Breast epithelium (tissue), 4 donors: ENCODE measurements at regions not wholly inside any gene's neighbourhood (a gene's known extent, or its start where the extent isn't known, plus 50 kb on each side); places are given as distances from the start of the nearest gene placed in this dataset.

Experiments used
- DNase-seq, 2 donors: peaks; one replicate each; pipeline ENCODE4 v3.0.0-alpha.2; 2019; ENCODE audit warnings: low spot score in 2 of 2
- H3K27ac ChIP-seq, 2 donors: fragments of 200-600 bp; sonication (generic) in 1 of 2; one replicate each; pipeline ENCODE4 v1.5.1; 2016 to 2019; ENCODE audit warnings: mild to moderate bottlenecking in 1 of 2
- H3K27me3 ChIP-seq, 2 donors: fragments of 200-600 bp; sonication (generic) in 1 of 2; one replicate each; pipeline versions ENCODE4 v1.5.1 to v1.6.0; 2017 to 2019; ENCODE audit warnings: control low read depth in 1 of 2, mild to moderate bottlenecking in 1 of 2
- H3K36me3 ChIP-seq: fragments of 200-600 bp; one replicate; pipeline ENCODE4 v1.5.1; 2019
- H3K4me1 ChIP-seq, 2 donors: fragments of 200-600 bp; sonication (generic); one replicate each; pipeline ENCODE4 v1.5.1; 2016 to 2019; ENCODE audit warnings: control low read depth in 1 of 2
- H3K4me3 ChIP-seq, 3 donors: fragments of 200-600 bp; sonication (generic); 1 replicate in 2 of 3; 2 replicates in 1 of 3; pipeline ENCODE4 v1.5.1; 2016 to 2019; ENCODE audit warnings: mild to moderate bottlenecking in 3 of 3, moderate library complexity in 2 of 3
- H3K9me3 ChIP-seq, 2 donors: fragments of 200-600 bp; sonication (generic) in 1 of 2; one replicate each; pipeline ENCODE4 v1.5.1; 2016 to 2019; ENCODE audit warnings: control low read depth in 1 of 2
- POLR2A ChIP-seq: fragments of 450-650 bp; IDR thresholded peaks from one replicate; pipeline ENCODE4 v1.6.1; 2016; ENCODE audit warnings: antibody characterized with exemption, mild to moderate bottlenecking, moderate library complexity
- POLR2AphosphoS5 ChIP-seq, 3 donors: sonication (generic); formaldehyde crosslinking; IDR thresholded peaks; one replicate each; pipeline ENCODE4 v1.6.1; 2017; ENCODE audit warnings: antibody characterized with exemption in 3 of 3
- intact Hi-C: fragments of 100-400 bp; cut with DNase I; formaldehyde crosslinking; loops from one replicate; pipeline ENCODE4 v1.15.1; 2023; ENCODE audit warnings: low total_unique reads
- TF ChIP-seq, protein P1 (sequence below), 3 donors: fragments of 450-650 bp; IDR thresholded peaks; one replicate each; pipeline ENCODE4 v1.5.1; 2016 to 2017; ENCODE audit warnings: antibody characterized with exemption in 3 of 3, mild to moderate bottlenecking in 3 of 3, moderate library complexity in 3 of 3

DNA sequence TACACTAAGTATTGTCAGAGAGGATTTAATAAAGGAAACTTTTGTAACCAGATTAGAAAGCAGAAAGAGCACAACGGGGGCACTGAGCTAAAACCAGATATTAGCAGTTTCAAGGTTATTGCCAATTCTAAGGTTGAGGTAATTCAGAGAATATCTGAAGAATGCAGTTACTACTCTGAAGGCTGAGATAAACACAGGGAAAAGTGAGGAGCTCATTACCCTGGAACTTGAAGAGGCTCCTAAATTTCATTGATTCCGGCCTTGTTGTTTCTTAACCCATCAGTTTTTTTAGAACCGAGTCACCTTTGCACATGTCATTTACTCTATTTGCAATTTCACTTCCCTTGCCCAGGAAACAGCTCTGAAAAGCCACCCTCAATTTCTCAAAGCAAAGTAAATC, 72.4 kb upstream of the BTBD3 start:
- TF ChIP-seq, protein P1, sequence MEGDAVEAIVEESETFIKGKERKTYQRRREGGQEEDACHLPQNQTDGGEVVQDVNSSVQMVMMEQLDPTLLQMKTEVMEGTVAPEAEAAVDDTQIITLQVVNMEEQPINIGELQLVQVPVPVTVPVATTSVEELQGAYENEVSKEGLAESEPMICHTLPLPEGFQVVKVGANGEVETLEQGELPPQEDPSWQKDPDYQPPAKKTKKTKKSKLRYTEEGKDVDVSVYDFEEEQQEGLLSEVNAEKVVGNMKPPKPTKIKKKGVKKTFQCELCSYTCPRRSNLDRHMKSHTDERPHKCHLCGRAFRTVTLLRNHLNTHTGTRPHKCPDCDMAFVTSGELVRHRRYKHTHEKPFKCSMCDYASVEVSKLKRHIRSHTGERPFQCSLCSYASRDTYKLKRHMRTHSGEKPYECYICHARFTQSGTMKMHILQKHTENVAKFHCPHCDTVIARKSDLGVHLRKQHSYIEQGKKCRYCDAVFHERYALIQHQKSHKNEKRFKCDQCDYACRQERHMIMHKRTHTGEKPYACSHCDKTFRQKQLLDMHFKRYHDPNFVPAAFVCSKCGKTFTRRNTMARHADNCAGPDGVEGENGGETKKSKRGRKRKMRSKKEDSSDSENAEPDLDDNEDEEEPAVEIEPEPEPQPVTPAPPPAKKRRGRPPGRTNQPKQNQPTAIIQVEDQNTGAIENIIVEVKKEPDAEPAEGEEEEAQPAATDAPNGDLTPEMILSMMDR (IDR thresholded peaks at IDR 0.05), result no peak
- no peaks in the 10 kb centered on the region for H3K9me3 ChIP-seq
- H3K4me1 ChIP-seq, result no peaks in the 10 kb centered on the region
- H3K27me3 ChIP-seq, result no peaks in the 10 kb centered on the region
- H3K27ac ChIP-seq, result no peak overlapping the region
- no peaks in the 10 kb centered on the region for H3K36me3 ChIP-seq
- no peak for DNase-seq
- no peak overlapping the region for H3K4me3 ChIP-seq
- intact Hi-C loops, result no loop called here

DNA sequence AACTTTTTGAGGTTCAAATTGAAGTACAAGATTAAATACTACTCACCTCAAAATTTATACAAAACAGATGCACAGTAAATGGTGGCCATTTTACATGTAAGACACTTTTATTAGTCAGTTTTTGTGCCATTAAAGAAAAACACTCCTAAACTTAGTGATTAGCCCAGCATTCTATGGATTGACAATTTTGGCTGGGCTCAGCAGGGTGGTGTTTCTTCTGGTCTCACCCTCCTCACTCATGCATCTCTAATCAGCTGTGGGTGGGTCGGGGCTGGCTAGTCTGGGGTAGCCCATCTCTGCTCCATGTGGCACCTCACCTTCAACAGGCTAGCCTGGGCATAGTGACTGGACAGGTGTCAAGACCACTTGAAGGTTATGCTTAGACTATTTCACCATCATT, 71.6 kb upstream of the BTBD3 start:
- Histone ChIP-seq H3K9me3 (no peaks in the 10 kb centered on the region), H3K4me3 (no peak overlapping the region), H3K27me3 (no peaks in the 10 kb centered on the region), H3K4me1 (no peaks in the 10 kb centered on the region), H3K27ac (no peak overlapping the region), H3K36me3 (no peaks in the 10 kb centered on the region)
- intact Hi-C loops, result no loop called here
- no peak for DNase-seq
- TF ChIP-seq POLR2AphosphoS5 (IDR thresholded peaks at IDR 0.05), result no peak
- TF ChIP-seq, protein P1 (IDR thresholded peaks at IDR 0.05), result no peak
- TF ChIP-seq POLR2A, result no peak

DNA sequence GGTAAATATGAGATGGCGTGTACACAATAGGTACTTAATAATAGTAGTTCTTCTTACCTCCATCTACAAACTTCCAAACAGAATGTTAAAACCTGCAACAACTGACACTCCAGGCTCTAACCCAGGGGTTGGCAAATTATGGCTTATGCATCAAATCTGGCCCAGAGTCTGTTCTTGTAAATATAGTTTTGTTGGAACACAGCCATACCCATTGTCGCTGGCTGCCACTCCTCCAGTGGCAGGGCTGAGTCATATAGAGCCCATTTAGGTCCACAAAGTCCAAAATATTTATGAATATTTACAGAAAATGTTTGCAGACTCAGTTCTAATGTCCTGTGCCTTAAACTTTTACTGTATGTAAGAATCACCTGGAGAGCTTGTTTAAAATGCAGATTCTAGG, 69.9 kb upstream of the BTBD3 start:
- H3K9me3 ChIP-seq, result no peaks in the 10 kb centered on the region
- no peak overlapping the region for H3K4me3 ChIP-seq
- DNase-seq, result no peak
- TF ChIP-seq POLR2A (no peak), POLR2AphosphoS5 (IDR thresholded peaks at IDR 0.05) (no peak)
- TF ChIP-seq, protein P1 (IDR thresholded peaks at IDR 0.05), result no peak
- no peaks in the 10 kb centered on the region for H3K27me3 ChIP-seq
- H3K27ac ChIP-seq, result no peak overlapping the region
- intact Hi-C loops, result no loop called here
- H3K4me1 ChIP-seq, result no peaks in the 10 kb centered on the region
- H3K36me3 ChIP-seq, result no peaks in the 10 kb centered on the region

DNA sequence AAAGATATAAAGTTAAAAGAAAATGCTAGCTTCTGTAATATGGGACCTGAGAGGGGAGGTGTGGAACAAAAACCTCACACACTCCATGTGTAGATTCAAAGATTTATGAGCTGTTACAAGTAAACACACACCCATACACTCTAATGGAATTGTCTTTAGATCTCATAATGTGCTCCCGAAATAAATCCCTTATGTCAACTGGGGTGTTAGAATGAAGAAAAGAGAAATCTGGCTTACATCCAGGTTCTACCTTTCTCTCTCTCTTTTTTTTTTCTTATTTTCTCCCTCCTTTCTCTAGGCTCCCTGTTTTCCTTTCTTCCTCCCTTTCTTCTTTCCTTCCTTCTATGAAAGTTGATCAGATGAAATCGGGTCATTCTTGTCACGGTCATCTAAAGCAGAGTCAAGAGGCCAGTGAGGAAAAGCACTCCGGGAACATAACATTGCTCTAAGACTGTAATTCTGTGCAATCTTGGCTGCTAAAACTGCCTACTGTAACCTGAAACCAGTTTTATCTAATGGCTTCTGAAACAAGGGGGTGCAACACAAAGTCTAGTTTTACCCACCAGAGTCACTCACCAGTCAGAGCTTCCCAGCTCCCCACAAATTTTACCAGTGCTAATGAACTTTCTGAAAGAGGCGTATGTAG, 68.3 kb upstream of the BTBD3 start:
- intact Hi-C loops, result no loop called here
- no peaks in the 10 kb centered on the region for H3K4me1 ChIP-seq
- TF ChIP-seq POLR2AphosphoS5 (IDR thresholded peaks at IDR 0.05) (no peak), POLR2A (no peak)
- TF ChIP-seq, protein P1 (IDR thresholded peaks at IDR 0.05), result no peak
- H3K36me3 ChIP-seq, result no peaks in the 10 kb centered on the region
- H3K4me3 ChIP-seq, result no peak overlapping the region
- no peaks in the 10 kb centered on the region for H3K27me3 ChIP-seq
- H3K9me3 ChIP-seq, result no peaks in the 10 kb centered on the region
- no peak for DNase-seq
- H3K27ac ChIP-seq, result no peak overlapping the region

DNA sequence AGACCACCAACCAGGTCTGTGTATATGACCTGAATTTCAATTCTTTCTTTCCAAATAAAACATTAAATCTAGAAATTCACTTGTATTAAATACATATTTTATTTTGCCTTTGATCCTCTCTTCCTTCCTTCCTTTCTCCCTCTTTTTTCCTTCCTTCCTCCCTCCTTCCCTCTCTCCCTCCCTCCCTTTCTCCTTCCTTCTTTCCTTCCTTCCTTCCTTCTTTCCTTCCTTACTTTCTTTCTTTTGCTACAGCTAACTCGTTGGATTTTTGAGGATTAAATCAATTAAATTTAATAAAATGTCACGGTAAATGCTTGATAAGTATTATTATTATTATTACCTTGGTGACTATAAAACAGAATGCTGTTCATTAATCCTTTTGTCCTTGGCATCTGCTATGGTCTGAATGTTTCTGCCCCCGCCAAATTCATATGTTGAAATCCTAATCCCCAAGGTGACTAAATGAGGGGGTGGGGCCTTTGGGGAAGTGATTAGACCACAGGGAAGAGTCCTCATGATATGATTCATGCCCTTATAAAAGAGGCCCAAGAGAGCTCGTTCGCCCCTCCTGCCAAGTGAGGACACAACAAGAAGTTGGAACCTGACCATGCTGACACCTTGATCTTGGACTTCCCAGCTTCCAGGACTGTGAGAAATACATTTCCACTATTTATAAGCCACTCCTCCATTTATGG, 67.6 kb upstream of the BTBD3 start:
- Histone ChIP-seq H3K27ac (no peak overlapping the region), H3K4me3 (no peak overlapping the region), H3K4me1 (no peaks in the 10 kb centered on the region), H3K27me3 (no peaks in the 10 kb centered on the region), H3K36me3 (no peaks in the 10 kb centered on the region), H3K9me3 (no peaks in the 10 kb centered on the region)
- intact Hi-C loops, result no loop called here
- TF ChIP-seq, protein P1 (IDR thresholded peaks at IDR 0.05), result no peak
- TF ChIP-seq POLR2AphosphoS5 (IDR thresholded peaks at IDR 0.05) (no peak), POLR2A (no peak)
- DNase-seq, result peak in 1 of 2 donors; percentile 31
